Thoracic aorta (tissue), 2 donors: ENCODE measurements at regions not wholly inside any gene's neighbourhood (a gene's known extent, or its start where the extent isn't known, plus 50 kb on each side); places are given as distances from the start of the nearest gene placed in this dataset.

Source experiments
- ATAC-seq: fragments of 150-250 bp; one replicate; pipeline ENCODE4 v1.8.0; 2017; ENCODE audit warnings: low read depth; ENCODE audit not compliant: insufficient number of reproducible peaks, low FRiP score
- DNase-seq: peaks from one replicate; pipeline ENCODE4 v3.0.0-alpha.2; 2020; ENCODE audit warnings: low spot score
- H3K27ac ChIP-seq, 2 donors: fragments of 200-600 bp; sonication (generic); 1 replicate in 1 of 2; 2 replicates in 1 of 2; pipeline ENCODE4 v1.5.1; 2016; ENCODE audit warnings: mild to moderate bottlenecking in 2 of 2, moderate library complexity in 2 of 2
- H3K27me3 ChIP-seq: fragments of 200-600 bp; sonication (generic); replicated peaks from 2 replicates; pipeline ENCODE4 v1.6.0; 2016; ENCODE audit warnings: mild to moderate bottlenecking; ENCODE audit not compliant: insufficient read depth
- H3K36me3 ChIP-seq: fragments of 200-600 bp; sonication (generic); one replicate; pipeline ENCODE4 v1.5.1; 2016
- H3K4me1 ChIP-seq, 2 donors: fragments of 200-600 bp; sonication (generic); 1 replicate in 1 of 2; 2 replicates in 1 of 2; pipeline versions ENCODE4 v1.5.1 to v1.6.0; 2016; ENCODE audit warnings: low read depth in 2 of 2, mild to moderate bottlenecking in 1 of 2; ENCODE audit not compliant: control insufficient read depth in 1 of 2
- H3K4me3 ChIP-seq: fragments of 200-600 bp; sonication (generic); 2 replicates; pipeline ENCODE4 v1.5.1; 2016; ENCODE audit warnings: mild to moderate bottlenecking
- H3K9me3 ChIP-seq: fragments of 200-600 bp; sonication (generic); 2 replicates; pipeline ENCODE4 v1.5.1; 2016
- TF ChIP-seq, protein P1 (sequence below): fragments of 200-600 bp; sonication (generic); IDR thresholded peaks from one replicate; pipeline ENCODE4 v1.5.1; 2019; ENCODE audit warnings: antibody characterized with exemption

DNA sequence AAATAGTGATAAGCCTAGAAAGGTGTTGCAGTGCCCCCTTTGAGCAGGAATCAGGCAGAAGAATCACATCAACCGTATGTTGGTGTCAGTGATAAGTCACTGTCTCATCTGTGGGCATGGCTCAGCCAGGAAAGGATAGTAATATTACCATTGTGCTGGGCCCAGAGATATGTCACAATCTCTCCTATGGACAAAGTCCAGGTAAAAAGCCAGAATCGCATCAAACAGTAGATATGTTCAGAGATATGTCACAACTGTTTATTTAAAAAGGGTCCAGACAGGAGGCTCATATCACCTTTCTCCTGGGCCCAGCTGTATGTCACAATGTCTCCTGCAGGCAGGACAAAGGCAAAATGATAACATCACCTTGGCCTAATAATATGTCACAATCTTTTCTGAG is 241.4 kb downstream of the RPS4Y2 start:
- no peaks in the 10 kb centered on the region for H3K9me3 ChIP-seq
- no peak overlapping the region for H3K27ac ChIP-seq
- no peaks in the 10 kb centered on the region for H3K4me1 ChIP-seq
- no peaks in the 10 kb centered on the region for H3K36me3 ChIP-seq
- TF ChIP-seq, protein P1, sequence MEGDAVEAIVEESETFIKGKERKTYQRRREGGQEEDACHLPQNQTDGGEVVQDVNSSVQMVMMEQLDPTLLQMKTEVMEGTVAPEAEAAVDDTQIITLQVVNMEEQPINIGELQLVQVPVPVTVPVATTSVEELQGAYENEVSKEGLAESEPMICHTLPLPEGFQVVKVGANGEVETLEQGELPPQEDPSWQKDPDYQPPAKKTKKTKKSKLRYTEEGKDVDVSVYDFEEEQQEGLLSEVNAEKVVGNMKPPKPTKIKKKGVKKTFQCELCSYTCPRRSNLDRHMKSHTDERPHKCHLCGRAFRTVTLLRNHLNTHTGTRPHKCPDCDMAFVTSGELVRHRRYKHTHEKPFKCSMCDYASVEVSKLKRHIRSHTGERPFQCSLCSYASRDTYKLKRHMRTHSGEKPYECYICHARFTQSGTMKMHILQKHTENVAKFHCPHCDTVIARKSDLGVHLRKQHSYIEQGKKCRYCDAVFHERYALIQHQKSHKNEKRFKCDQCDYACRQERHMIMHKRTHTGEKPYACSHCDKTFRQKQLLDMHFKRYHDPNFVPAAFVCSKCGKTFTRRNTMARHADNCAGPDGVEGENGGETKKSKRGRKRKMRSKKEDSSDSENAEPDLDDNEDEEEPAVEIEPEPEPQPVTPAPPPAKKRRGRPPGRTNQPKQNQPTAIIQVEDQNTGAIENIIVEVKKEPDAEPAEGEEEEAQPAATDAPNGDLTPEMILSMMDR: no peak
- DNase-seq: no peak
- no peak for ATAC-seq
- no peaks in the 10 kb centered on the region for H3K27me3 ChIP-seq
- no peak overlapping the region for H3K4me3 ChIP-seq

DNA sequence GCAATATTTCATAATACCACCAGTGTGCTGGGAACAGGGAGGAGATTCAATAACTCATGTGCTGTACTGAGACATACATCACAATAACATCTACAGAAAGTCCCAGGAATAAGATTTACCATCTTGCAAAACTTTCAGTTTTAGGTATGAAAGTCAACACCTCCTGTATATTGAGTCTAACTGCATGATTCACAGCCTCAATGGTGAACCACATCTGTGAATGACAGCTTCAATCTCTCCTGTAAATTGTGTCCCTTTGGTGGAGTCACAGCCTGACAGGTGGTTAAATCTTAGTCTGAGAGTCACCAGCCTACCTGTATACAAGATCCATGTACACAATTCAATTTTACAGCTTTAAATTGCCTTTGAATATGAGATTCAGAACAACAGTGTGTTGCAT is 242.1 kb downstream of the RPS4Y2 start:
- TF ChIP-seq, protein P1: no peak
- no peak for ATAC-seq
- Histone ChIP-seq H3K9me3 (no peaks in the 10 kb centered on the region), H3K27ac (no peak overlapping the region), H3K36me3 (no peaks in the 10 kb centered on the region), H3K4me1 (no peaks in the 10 kb centered on the region), H3K4me3 (no peak overlapping the region), H3K27me3 (no peaks in the 10 kb centered on the region)
- no peak for DNase-seq

GRCh38 chrY:20998483-20998882 is 242.6 kb downstream of the RPS4Y2 start:
- TF ChIP-seq, protein P1: no peak
- Histone ChIP-seq H3K4me3 (no peak overlapping the region), H3K4me1 (no peaks in the 10 kb centered on the region), H3K9me3 (no peaks in the 10 kb centered on the region), H3K27me3 (no peaks in the 10 kb centered on the region), H3K36me3 (no peaks in the 10 kb centered on the region), H3K27ac (no peak overlapping the region)
- DNase-seq (no peak), ATAC-seq (no peak)

DNA sequence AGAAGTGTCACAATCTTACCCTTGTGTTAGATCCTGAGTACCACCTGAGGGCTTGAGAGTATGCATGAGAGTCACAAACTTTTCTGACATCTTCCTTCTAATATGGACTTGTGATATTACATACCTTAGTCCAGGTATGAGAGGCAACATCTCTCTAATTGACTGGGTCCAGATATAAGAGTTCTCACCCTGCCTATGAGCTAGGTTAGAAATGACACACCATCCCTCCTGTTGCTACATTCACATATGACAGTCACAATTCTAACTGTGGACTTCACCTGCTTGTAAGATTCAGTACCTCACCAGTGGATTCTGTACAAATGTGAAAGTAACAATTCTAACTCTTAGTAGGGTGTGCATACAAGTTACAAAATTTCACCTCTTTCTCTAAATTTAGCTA is 245.2 kb downstream of the RPS4Y2 start:
- no peaks in the 10 kb centered on the region for H3K27me3 ChIP-seq
- H3K27ac ChIP-seq: no peak overlapping the region
- no peak overlapping the region for H3K4me3 ChIP-seq
- no peak for DNase-seq
- no peaks in the 10 kb centered on the region for H3K9me3 ChIP-seq
- no peaks in the 10 kb centered on the region for H3K4me1 ChIP-seq
- no peak for ATAC-seq
- TF ChIP-seq, protein P1: no peak
- H3K36me3 ChIP-seq: no peaks in the 10 kb centered on the region

DNA sequence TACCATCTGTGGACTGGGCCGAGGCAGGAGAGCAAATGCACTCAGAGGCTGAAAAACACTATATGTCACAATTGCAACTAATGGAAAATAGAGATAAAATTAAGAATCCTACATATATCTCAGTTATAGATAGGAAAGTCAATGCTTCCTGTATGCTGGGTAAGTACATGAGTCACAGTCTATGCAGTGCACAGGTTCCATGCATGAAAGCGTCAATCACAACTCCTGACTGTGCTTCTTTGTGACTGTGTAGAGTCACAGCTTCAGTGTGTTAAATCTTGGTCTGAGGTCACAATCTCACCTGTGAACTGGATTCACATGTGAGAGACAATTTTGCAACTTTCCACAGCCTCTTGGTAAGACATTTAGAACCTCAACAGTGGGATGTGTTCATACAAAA is 247.2 kb downstream of the RPS4Y2 start:
- TF ChIP-seq, protein P1: no peak
- no peak overlapping the region for H3K27ac ChIP-seq
- no peaks in the 10 kb centered on the region for H3K27me3 ChIP-seq
- no peak for ATAC-seq
- H3K9me3 ChIP-seq: no peaks in the 10 kb centered on the region
- H3K4me1 ChIP-seq: no peaks in the 10 kb centered on the region
- no peak for DNase-seq
- no peaks in the 10 kb centered on the region for H3K36me3 ChIP-seq
- H3K4me3 ChIP-seq: no peak overlapping the region
